T-cell (primary cell): ENCODE measurements at regions not wholly inside any gene's neighbourhood (a gene's known extent, or its start where the extent isn't known, plus 50 kb on each side); places are given as distances from the start of the nearest gene placed in this dataset.

Source experiments
- ATAC-seq, 4 experiments: fragments of 200-7000 bp in 3 of 4; fragments of 150-1000 bp in 1 of 4; cut with Tn5 transposase; replicated peaks in 1 of 4; 1 replicate in 3 of 4; 2 replicates in 1 of 4; pipeline ENCODE4 v1.10.0; 2021; ENCODE audit warnings: moderate library complexity in 3 of 4, mild to moderate bottlenecking in 2 of 4, moderate number of reproducible peaks in 1 of 4
- CTCF ChIA-PET, 2 donors: fragments of 300-600 bp; sonication (Branson Sonifier 250); formaldehyde crosslinking; loops; one replicate each; lab custom pipeline; 2022; ENCODE audit warnings: antibody characterized with exemption in 2 of 2; lab: Charles Lee
- POLR2A ChIA-PET, 2 donors: fragments of 300-600 bp; sonication (Branson Sonifier 250); formaldehyde crosslinking; loops; one replicate each; lab custom pipeline; 2022; ENCODE audit warnings: antibody characterized with exemption in 2 of 2; lab: Charles Lee
- DNase-seq, 35 experiments: peaks; one replicate each; pipeline versions ENCODE4 v3.0.0 to v3.0.0-alpha.2; 2013 to 2023
- H3K27ac ChIP-seq: one replicate; pipeline ENCODE4 v1.5.1; 2013; ENCODE audit warnings: low read length
- H3K27me3 ChIP-seq, 2 experiments: replicated peaks in 1 of 2; 1 replicate in 1 of 2; 2 replicates in 1 of 2; pipeline versions ENCODE4 v1.6.1 to v1.7.0; 2013; ENCODE audit warnings: low read length in 1 of 2, mixed read lengths in 1 of 2; ENCODE audit not compliant: control insufficient read depth in 2 of 2, insufficient read depth in 2 of 2; ENCODE audit errors: extremely low read depth in 1 of 2
- H3K36me3 ChIP-seq, 2 donors: 1 replicate in 1 of 2; 2 replicates in 1 of 2; pipeline versions ENCODE4 v1.6.1 to v1.7.0; 2013; ENCODE audit warnings: low read length in 1 of 2; ENCODE audit not compliant: control insufficient read depth in 2 of 2, insufficient read depth in 1 of 2; ENCODE audit errors: extremely low read depth in 1 of 2
- H3K4me1 ChIP-seq, 2 experiments: 1 replicate in 1 of 2; 2 replicates in 1 of 2; pipeline versions ENCODE4 v1.6.1 to v1.7.0; 2013; ENCODE audit warnings: low read length in 2 of 2, mixed read lengths in 1 of 2; ENCODE audit not compliant: insufficient read depth in 2 of 2, control insufficient read depth in 1 of 2; ENCODE audit errors: extremely low read depth in 1 of 2
- H3K4me3 ChIP-seq, 2 donors: 1 replicate in 1 of 2; 2 replicates in 1 of 2; pipeline versions ENCODE4 v1.5.1 to v1.7.0; 2013; ENCODE audit warnings: mild to moderate bottlenecking in 2 of 2, low read length in 1 of 2, moderate library complexity in 1 of 2; ENCODE audit not compliant: control insufficient read depth in 1 of 2; ENCODE audit errors: extremely low read depth in 1 of 2
- H3K9me3 ChIP-seq: 2 replicates; pipeline ENCODE4 v1.7.0; 2013
- H3K27ac Mint-ChIP-seq, 2 donors: one replicate each; pipeline ENCODE4 v1.8.0; 2020 to 2021; ENCODE audit warnings: mild to moderate bottlenecking in 2 of 2, mixed read lengths in 2 of 2
- H3K27me3 Mint-ChIP-seq, 2 donors: one replicate each; pipeline ENCODE4 v1.8.0; 2021 to 2022; ENCODE audit warnings: mixed read lengths in 2 of 2
- H3K36me3 Mint-ChIP-seq: one replicate; pipeline ENCODE4 v1.8.0; 2021; ENCODE audit warnings: mixed read lengths
- H3K4me1 Mint-ChIP-seq, 3 donors: one replicate each; pipeline ENCODE4 v1.8.0; 2020 to 2022; ENCODE audit warnings: mixed read lengths in 3 of 3, mild to moderate bottlenecking in 1 of 3
- H3K4me3 Mint-ChIP-seq, 3 donors: one replicate each; pipeline ENCODE4 v1.8.0; 2020 to 2022; ENCODE audit warnings: mild to moderate bottlenecking in 3 of 3, mixed read lengths in 3 of 3, moderate library complexity in 3 of 3
- H3K9me3 Mint-ChIP-seq, 3 donors: one replicate each; pipeline ENCODE4 v1.8.0; 2020 to 2022; ENCODE audit warnings: mixed read lengths in 3 of 3
- WGBS: methylation state at CpG from one replicate; pipeline ENCODE4 v1.1.5; 2013; ENCODE audit warnings: missing lambda C conversion rate; ENCODE audit not compliant: insufficient coverage; 5-methylcytosine and 5-hydroxymethylcytosine counted together

- Histone ChIP-seq H3K4me3 (no peak overlapping the region), H3K36me3 (no peaks in the 10 kb centered on the region), H3K27me3 (peaks cover 0 to 5% of the 10 kb centered on the region in 2 experiments), H3K9me3 (no peaks in the 10 kb centered on the region), H3K4me1 (no peaks in the 10 kb centered on the region), H3K27ac (no peak overlapping the region)
- no peak overlapping the region for H3K4me3 Mint-ChIP-seq
- DNase-seq (no peak), ATAC-seq (no peak)
- no peaks in the 10 kb centered on the region for H3K36me3 Mint-ChIP-seq
- peaks cover 4 to 9% of the 10 kb centered on the region in 2 donors for H3K27me3 Mint-ChIP-seq
- 86% methylated on average over 2 of the region's 8 CpGs for WGBS
- CTCF ChIA-PET = no interaction called here
- peaks cover 0 to 3% (median 0%) of the 10 kb centered on the region in 3 donors for H3K9me3 Mint-ChIP-seq
- H3K27ac Mint-ChIP-seq = no peak overlapping the region
- no peaks in the 10 kb centered on the region for H3K4me1 Mint-ChIP-seq
- POLR2A ChIA-PET = no interaction called here
These were observed 248.5 kb downstream of the THBS2 start for GRCh38 chr6:169005166-169005565.

- Histone ChIP-seq H3K9me3 (no peaks in the 10 kb centered on the region), H3K27me3 (peaks cover 0 to 7% of the 10 kb centered on the region in 2 experiments), H3K27ac (no peak overlapping the region), H3K4me3 (no peak overlapping the region), H3K36me3 (no peaks in the 10 kb centered on the region), H3K4me1 (no peaks in the 10 kb centered on the region)
- no peak for DNase-seq
- ChIA-PET POLR2A (no interaction called here), CTCF (no interaction called here)
- H3K9me3 Mint-ChIP-seq = peaks cover 0 to 3% (median 0%) of the 10 kb centered on the region in 3 donors
- no peak overlapping the region for H3K4me3 Mint-ChIP-seq
- no peaks in the 10 kb centered on the region for H3K4me1 Mint-ChIP-seq
- peaks cover 4 to 9% of the 10 kb centered on the region in 2 donors for H3K27me3 Mint-ChIP-seq
- no peaks in the 10 kb centered on the region for H3K36me3 Mint-ChIP-seq
- WGBS = 93% methylated on average over 15 of the region's 15 CpGs
- no peak for ATAC-seq
- no peak overlapping the region for H3K27ac Mint-ChIP-seq
These were observed 253.6 kb downstream of the THBS2 start for GRCh38 chr6:169000022-169000421.

GRCh38 chr6:168999392-168999791 is 254.3 kb downstream of the THBS2 start:
- no peak for ATAC-seq
- Mint-ChIP-seq H3K9me3 (peaks cover 0 to 3% (median 0%) of the 10 kb centered on the region in 3 donors), H3K4me1 (no peaks in the 10 kb centered on the region), H3K27me3 (peaks cover 3 to 9% of the 10 kb centered on the region in 2 donors), H3K4me3 (no peak overlapping the region), H3K27ac (no peak overlapping the region), H3K36me3 (no peaks in the 10 kb centered on the region)
- ChIA-PET CTCF (no interaction called here), POLR2A (no interaction called here)
- Histone ChIP-seq H3K9me3 (no peaks in the 10 kb centered on the region), H3K27ac (no peak overlapping the region), H3K36me3 (no peaks in the 10 kb centered on the region), H3K4me1 (no peaks in the 10 kb centered on the region), H3K4me3 (no peak overlapping the region), H3K27me3 (peaks cover 0 to 7% of the 10 kb centered on the region in 2 experiments)
- WGBS = 76% methylated on average over 5 of the region's 13 CpGs
- DNase-seq = no peak

- ATAC-seq (no peak), DNase-seq (no peak)
- H3K9me3 Mint-ChIP-seq = no peaks in the 10 kb centered on the region
- H3K27ac ChIP-seq = no peak overlapping the region
- ChIA-PET POLR2A (no interaction called here), CTCF (no interaction called here)
- peaks cover 0 to 7% of the 10 kb centered on the region in 2 experiments for H3K27me3 ChIP-seq
- H3K9me3 ChIP-seq = no peaks in the 10 kb centered on the region
- no peaks in the 10 kb centered on the region for H3K4me1 ChIP-seq
- no peaks in the 10 kb centered on the region for H3K36me3 ChIP-seq
- no peak overlapping the region for H3K4me3 Mint-ChIP-seq
- H3K27me3 Mint-ChIP-seq = no peaks in the 10 kb centered on the region
- no peak overlapping the region for H3K4me3 ChIP-seq
- H3K27ac Mint-ChIP-seq = no peak overlapping the region
- H3K4me1 Mint-ChIP-seq = no peaks in the 10 kb centered on the region
- H3K36me3 Mint-ChIP-seq = no peaks in the 10 kb centered on the region
- 89% methylated on average over 8 of the region's 9 CpGs for WGBS
These were observed 257.4 kb downstream of the THBS2 start for GRCh38 chr6:168996356-168996625.

- Histone ChIP-seq H3K9me3 (no peaks in the 10 kb centered on the region), H3K4me1 (no peaks in the 10 kb centered on the region), H3K4me3 (no peak overlapping the region), H3K27me3 (peaks cover 0 to 7% of the 10 kb centered on the region in 2 experiments), H3K27ac (no peak overlapping the region), H3K36me3 (no peaks in the 10 kb centered on the region)
- H3K4me1 Mint-ChIP-seq = no peaks in the 10 kb centered on the region
- no peak for ATAC-seq
- no peak overlapping the region for H3K4me3 Mint-ChIP-seq
- H3K27me3 Mint-ChIP-seq = no peaks in the 10 kb centered on the region
- no peak overlapping the region for H3K27ac Mint-ChIP-seq
- no peak for DNase-seq
- no peaks in the 10 kb centered on the region for H3K9me3 Mint-ChIP-seq
- ChIA-PET POLR2A (no interaction called here), CTCF (no interaction called here)
- WGBS = 94% methylated on average over 20 of the region's 29 CpGs
- no peaks in the 10 kb centered on the region for H3K36me3 Mint-ChIP-seq
These were observed 257.9 kb downstream of the THBS2 start for GRCh38 chr6:168995526-168996355.

GRCh38 chr6:168994956-168995355 is 258.7 kb downstream of the THBS2 start:
- H3K27me3 Mint-ChIP-seq = no peaks in the 10 kb centered on the region
- Histone ChIP-seq H3K4me3 (no peak overlapping the region), H3K27ac (no peak overlapping the region), H3K4me1 (no peaks in the 10 kb centered on the region), H3K36me3 (no peaks in the 10 kb centered on the region), H3K9me3 (no peaks in the 10 kb centered on the region), H3K27me3 (no peaks in the 10 kb centered on the region)
- no peak overlapping the region for H3K4me3 Mint-ChIP-seq
- no peaks in the 10 kb centered on the region for H3K9me3 Mint-ChIP-seq
- 60% methylated on average over 1 of the region's 5 CpGs for WGBS
- H3K36me3 Mint-ChIP-seq = no peaks in the 10 kb centered on the region
- ATAC-seq (no peak), DNase-seq (no peak)
- ChIA-PET CTCF (no interaction called here), POLR2A (no interaction called here)
- no peaks in the 10 kb centered on the region for H3K4me1 Mint-ChIP-seq
- H3K27ac Mint-ChIP-seq = no peak overlapping the region
